ENCODE measurements at regions not wholly inside any gene's neighbourhood (a gene's known extent, or its start where the extent isn't known, plus 50 kb on each side); places are given as distances from the start of the nearest gene placed in this dataset.

DNA sequence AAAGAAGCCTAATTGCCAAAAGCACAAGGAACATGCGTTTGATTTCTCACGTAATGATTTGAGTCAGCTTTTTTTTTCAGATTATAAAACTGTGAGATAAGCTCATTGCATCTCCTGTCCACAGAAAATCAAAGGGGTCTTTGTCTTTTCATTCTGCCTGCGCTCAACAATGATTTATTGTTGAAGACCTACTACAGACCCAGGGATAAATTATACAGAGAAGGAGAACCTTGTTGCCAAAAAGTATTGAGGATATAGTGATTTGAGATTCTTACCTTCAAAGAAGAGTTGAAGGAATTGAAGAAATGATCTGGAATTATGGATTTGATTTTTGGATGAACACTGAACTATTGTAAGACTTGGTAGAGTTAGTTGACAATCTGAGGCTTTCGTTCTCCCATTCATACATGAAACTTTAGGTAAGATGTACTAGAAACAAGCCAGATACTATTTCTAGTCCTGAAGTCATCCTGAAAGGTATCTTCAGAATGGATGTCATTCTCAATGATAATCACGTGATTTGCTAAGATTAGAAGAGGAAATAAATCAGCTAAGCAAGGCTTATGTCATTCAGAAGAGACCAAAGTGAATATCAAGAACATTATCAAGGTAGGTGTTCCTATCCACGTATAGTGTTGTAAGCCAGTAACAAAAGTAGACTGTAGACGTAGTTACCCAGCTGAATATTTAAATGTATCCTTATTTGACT, 71.1 kb upstream of the SCOC start:
- TF ChIP-seq, protein P1, sequence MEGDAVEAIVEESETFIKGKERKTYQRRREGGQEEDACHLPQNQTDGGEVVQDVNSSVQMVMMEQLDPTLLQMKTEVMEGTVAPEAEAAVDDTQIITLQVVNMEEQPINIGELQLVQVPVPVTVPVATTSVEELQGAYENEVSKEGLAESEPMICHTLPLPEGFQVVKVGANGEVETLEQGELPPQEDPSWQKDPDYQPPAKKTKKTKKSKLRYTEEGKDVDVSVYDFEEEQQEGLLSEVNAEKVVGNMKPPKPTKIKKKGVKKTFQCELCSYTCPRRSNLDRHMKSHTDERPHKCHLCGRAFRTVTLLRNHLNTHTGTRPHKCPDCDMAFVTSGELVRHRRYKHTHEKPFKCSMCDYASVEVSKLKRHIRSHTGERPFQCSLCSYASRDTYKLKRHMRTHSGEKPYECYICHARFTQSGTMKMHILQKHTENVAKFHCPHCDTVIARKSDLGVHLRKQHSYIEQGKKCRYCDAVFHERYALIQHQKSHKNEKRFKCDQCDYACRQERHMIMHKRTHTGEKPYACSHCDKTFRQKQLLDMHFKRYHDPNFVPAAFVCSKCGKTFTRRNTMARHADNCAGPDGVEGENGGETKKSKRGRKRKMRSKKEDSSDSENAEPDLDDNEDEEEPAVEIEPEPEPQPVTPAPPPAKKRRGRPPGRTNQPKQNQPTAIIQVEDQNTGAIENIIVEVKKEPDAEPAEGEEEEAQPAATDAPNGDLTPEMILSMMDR (IDR thresholded peaks at IDR 0.05; ENCODE audit: borderline replicate concordance, extremely low read depth, low read length, poor library complexity, severe bottlenecking), result no peak
- TF ChIP-seq EZH2 (IDR thresholded peaks at IDR 0.05; ENCODE audit: borderline replicate concordance, low read depth, low read length, severe bottlenecking), result no peak
